Activated naive CD8-positive, alpha-beta T cell treated with anti-CD3 and anti-CD28 coated beads, Interleukin-2, amount 10 ng/mL, durations not matched to agents 7 days and 5 days (primary cell): ENCODE measurements at regions not wholly inside any gene's neighbourhood (a gene's known extent, or its start where the extent isn't known, plus 50 kb on each side); places are given as distances from the start of the nearest gene placed in this dataset.

ENCODE experiments used
- ATAC-seq: fragments of 150-1000 bp; cut with Tn5 transposase; one replicate; pipeline ENCODE4 v1.10.0; 2021; ENCODE audit warnings: low read depth, moderate library complexity
- POLR2A ChIA-PET: fragments of 350-600 bp; sonication (Branson Sonifier 250); formaldehyde crosslinking; loops from one replicate; lab custom pipeline; 2021; ENCODE audit warnings: antibody characterized with exemption; lab: Charles Lee
- DNase-seq: peaks from one replicate; pipeline ENCODE4 v3.0.0; 2021
- H3K27ac Mint-ChIP-seq: one replicate; pipeline ENCODE4 v1.8.0; 2022; ENCODE audit warnings: mild to moderate bottlenecking, mixed read lengths
- H3K27me3 Mint-ChIP-seq: one replicate; pipeline ENCODE4 v1.8.0; 2022; ENCODE audit warnings: mild to moderate bottlenecking, moderate library complexity, mixed read lengths
- H3K36me3 Mint-ChIP-seq: one replicate; pipeline ENCODE4 v1.8.0; 2021; ENCODE audit warnings: mild to moderate bottlenecking, mixed read lengths
- H3K4me1 Mint-ChIP-seq: one replicate; pipeline ENCODE4 v1.8.0; 2021; ENCODE audit warnings: mixed read lengths
- H3K4me3 Mint-ChIP-seq: one replicate; pipeline ENCODE4 v1.8.0; 2022; ENCODE audit warnings: mild to moderate bottlenecking, moderate library complexity, mixed read lengths
- H3K9me3 Mint-ChIP-seq: one replicate; pipeline ENCODE4 v1.8.0; 2021; ENCODE audit warnings: mixed read lengths

DNA sequence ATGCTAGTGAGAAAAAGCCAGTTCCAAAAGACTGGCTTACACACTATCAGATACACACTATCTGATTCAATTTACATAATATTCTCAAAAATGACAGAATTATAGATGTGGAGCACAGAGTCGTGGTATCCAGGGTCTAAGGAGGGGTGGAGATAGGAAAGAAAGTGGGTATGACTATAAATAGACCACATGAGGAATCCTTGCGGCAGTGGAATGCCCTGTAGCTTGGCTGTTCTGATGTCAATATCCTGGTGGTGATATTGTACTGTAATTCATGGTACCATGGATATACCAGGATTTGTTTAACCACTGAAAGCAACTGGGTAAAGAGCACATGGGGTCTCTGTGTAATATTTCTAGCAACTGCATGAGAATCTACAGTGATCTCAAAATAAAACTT is 67.7 kb upstream of the TMEM72 start:
- ATAC-seq = no peak
- Mint-ChIP-seq H3K27ac (no peak overlapping the region), H3K27me3 (peaks cover 11% of the 10 kb centered on the region), H3K9me3 (no peaks in the 10 kb centered on the region), H3K4me3 (no peak overlapping the region), H3K4me1 (no peaks in the 10 kb centered on the region), H3K36me3 (no peaks in the 10 kb centered on the region)
- DNase-seq = no peak
- POLR2A ChIA-PET = no interaction called here

DNA sequence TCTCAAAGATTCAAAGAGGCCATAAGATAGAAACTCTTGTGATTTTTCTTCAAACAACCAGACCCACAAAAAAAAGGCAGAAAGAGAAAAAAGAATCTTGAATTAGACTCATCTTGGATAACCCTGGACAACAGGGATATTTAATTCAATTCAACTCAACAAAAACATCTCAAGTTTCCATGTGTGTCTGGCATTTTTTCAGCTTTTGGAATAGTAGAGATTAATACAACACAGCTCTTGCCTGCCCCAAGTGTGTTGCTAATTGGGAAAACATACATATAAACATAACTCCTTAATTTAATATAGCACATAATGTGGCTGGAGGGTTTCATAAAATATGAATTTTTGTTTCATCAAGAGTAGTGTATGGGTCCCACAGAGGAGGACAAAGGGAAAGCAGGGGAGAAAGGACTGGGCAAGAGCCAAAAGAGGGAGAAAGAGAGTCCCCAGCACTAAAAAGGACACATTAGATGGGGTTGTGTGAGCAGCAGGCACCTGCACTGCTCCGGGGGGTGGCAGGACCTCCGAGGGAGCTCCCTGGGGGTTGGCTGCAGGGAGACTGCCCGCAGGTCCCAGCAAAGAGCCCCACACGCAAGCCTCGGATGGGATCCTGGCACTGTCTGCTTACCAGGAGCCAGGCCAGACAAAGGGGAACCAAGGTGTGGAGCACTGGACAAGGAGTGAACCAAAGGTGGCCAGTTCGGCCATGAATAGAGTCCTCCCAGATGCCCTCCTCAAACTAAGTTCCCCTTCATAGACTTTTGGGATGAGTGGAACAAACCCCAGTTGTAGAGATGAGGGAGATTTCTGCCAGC is 65.6 kb upstream of the TMEM72 start:
- H3K27ac Mint-ChIP-seq = no peak overlapping the region
- no peak overlapping the region for H3K4me3 Mint-ChIP-seq
- no peaks in the 10 kb centered on the region for H3K9me3 Mint-ChIP-seq
- POLR2A ChIA-PET = no interaction called here
- no peaks in the 10 kb centered on the region for H3K36me3 Mint-ChIP-seq
- H3K27me3 Mint-ChIP-seq = peaks cover 10% of the 10 kb centered on the region
- no peaks in the 10 kb centered on the region for H3K4me1 Mint-ChIP-seq
- ATAC-seq (no peak), DNase-seq (no peak)

DNA sequence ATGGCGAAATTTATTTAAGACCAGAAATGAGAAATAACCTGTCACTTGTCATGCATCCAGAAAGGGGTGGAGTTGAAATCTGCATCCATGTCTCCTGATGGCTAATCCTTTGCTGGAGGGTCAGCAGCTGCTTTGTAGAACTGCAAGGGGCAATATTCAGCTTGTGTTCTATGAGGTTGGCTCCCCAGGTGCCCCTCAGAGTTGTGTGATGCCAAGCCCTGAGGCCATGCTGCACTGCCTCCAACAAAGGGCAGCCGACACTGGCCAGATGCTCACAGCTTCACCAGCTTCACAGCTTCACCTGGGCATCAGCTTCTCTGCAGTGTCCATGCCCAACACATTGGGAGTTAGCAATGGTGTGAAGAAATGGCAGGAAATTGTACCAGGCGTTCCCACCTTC is 64.0 kb upstream of the TMEM72 start:
- peaks cover 3% of the 10 kb centered on the region for H3K27me3 Mint-ChIP-seq
- no peak for DNase-seq
- H3K4me1 Mint-ChIP-seq = no peaks in the 10 kb centered on the region
- no peak overlapping the region for H3K4me3 Mint-ChIP-seq
- no peak for ATAC-seq
- no peaks in the 10 kb centered on the region for H3K9me3 Mint-ChIP-seq
- POLR2A ChIA-PET = no interaction called here
- H3K27ac Mint-ChIP-seq = no peak overlapping the region
- no peaks in the 10 kb centered on the region for H3K36me3 Mint-ChIP-seq

DNA sequence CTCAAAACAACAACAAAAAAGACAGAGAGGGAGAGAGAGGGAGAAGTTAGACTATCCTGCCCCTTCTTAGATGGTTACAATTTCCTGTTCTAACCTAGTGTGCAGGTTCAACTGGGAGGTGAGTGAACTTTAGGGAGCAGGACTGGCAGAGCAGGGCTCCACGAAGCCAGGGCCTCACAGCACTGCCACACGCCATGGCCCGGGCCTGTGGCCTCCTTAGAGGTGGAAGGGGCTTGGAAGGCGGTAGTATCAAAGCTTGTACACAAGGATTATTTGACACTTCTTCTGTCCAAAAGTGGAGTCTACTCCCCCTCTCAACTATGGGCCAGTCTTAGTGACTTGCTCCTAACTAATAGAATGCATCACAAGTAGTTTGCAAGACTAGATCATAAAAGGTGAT is 62.9 kb upstream of the TMEM72 start:
- no peak overlapping the region for H3K4me3 Mint-ChIP-seq
- POLR2A ChIA-PET = no interaction called here
- H3K4me1 Mint-ChIP-seq = no peaks in the 10 kb centered on the region
- H3K27ac Mint-ChIP-seq = no peak overlapping the region
- no peaks in the 10 kb centered on the region for H3K9me3 Mint-ChIP-seq
- no peak for DNase-seq
- no peaks in the 10 kb centered on the region for H3K36me3 Mint-ChIP-seq
- no peak for ATAC-seq
- H3K27me3 Mint-ChIP-seq = no peaks in the 10 kb centered on the region

DNA sequence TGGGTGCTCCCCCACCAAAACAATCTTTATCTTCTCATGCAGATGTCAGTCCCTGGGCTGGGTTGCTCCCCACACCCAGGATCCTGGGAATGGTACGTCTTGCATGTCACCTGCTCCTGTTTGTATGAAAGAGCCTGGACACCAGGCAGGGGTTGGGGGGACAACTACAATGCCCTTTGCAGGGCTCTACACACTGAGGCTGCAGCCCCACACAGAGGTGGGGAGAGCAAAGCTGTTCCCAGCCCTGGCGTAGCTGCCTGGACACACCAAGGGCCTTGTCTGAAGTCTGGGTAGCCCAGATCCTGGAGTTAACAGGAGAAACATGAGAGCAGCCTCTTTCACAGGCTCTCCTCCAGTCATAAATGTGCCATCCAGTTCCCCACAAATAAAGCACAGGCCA is 61.2 kb upstream of the TMEM72 start:
- ATAC-seq (no peak), DNase-seq (no peak)
- Mint-ChIP-seq H3K4me3 (no peak overlapping the region), H3K36me3 (no peaks in the 10 kb centered on the region), H3K27me3 (no peaks in the 10 kb centered on the region), H3K4me1 (no peaks in the 10 kb centered on the region), H3K9me3 (no peaks in the 10 kb centered on the region), H3K27ac (no peak overlapping the region)
- POLR2A ChIA-PET = no interaction called here

DNA sequence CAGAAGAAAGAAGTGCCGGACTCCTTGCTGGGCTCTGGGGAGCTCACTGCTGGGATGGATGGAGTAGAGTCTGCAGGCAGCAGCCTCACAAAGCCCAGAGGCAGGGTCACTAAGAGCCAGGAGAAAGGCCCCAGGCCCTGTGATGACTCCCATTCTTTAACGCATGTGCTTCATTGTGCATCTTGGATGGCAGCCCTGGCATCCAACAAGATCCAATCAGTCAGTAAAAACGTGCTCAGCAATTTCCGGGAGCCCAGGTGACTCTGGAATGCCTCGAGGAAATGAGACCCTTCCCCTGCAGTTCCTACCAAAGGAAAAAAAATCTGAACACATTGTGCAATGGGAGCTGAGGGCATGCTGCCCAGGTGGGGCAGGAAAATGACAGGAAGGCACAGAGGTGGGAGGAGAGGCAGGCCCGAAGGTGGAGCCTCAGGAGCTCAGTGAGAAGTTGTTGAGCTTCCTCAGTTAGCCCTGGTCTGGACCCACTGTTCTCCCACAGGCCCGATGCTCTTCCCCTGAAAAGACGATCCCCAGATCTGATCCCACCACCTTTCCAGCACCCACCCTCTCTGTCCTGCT is 60.7 kb upstream of the TMEM72 start:
- no peak for DNase-seq
- no peaks in the 10 kb centered on the region for H3K4me1 Mint-ChIP-seq
- H3K4me3 Mint-ChIP-seq = no peak overlapping the region
- no peaks in the 10 kb centered on the region for H3K27me3 Mint-ChIP-seq
- no peaks in the 10 kb centered on the region for H3K36me3 Mint-ChIP-seq
- H3K9me3 Mint-ChIP-seq = no peaks in the 10 kb centered on the region
- ATAC-seq = no peak
- POLR2A ChIA-PET = no interaction called here
- no peak overlapping the region for H3K27ac Mint-ChIP-seq

DNA sequence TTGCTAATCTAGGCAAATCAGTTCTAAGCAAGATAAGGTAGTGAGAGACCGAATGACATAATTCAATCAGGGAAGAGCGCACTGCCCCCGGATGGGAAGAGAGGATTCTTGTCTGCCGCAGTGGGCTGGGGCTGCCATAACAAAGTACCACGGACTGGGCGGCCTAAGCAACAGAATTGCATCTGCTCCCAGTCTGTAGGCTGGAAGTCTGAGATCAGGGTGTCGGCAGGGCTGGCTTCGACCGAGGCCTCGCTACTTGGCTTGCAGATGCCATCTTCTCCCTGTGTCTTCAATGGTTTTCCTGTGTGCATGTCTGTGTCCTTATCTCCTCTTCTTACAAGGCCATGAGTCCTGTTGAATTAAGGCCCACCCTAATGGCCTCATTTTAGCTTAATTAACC is 59.7 kb upstream of the TMEM72 start:
- Mint-ChIP-seq H3K4me1 (no peaks in the 10 kb centered on the region), H3K4me3 (no peak overlapping the region), H3K9me3 (no peaks in the 10 kb centered on the region), H3K27me3 (no peaks in the 10 kb centered on the region), H3K36me3 (no peaks in the 10 kb centered on the region), H3K27ac (no peak overlapping the region)
- POLR2A ChIA-PET = no interaction called here
- DNase-seq (no peak), ATAC-seq (no peak)

DNA sequence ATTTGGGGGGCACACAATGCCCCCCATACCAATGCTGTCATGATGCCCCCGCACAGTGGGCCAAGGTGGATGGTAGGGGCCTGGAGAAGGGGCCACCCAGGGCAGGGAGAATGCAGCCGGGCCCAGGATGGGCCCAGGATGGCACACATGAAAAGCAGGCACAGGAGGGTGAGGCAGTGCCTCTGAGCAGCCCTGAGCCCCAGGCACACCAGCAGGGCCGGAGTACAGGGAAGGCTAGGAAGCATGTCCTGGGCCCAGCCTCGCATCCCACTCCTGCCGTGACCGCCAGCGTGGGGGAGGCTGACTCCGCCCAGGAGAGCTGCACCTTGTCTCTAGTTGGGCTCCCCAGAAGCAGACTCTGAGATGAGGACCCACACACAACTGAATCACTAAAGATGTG is 59.3 kb upstream of the TMEM72 start:
- no peak overlapping the region for H3K4me3 Mint-ChIP-seq
- no peaks in the 10 kb centered on the region for H3K27me3 Mint-ChIP-seq
- POLR2A ChIA-PET = no interaction called here
- H3K36me3 Mint-ChIP-seq = no peaks in the 10 kb centered on the region
- no peak for ATAC-seq
- H3K9me3 Mint-ChIP-seq = no peaks in the 10 kb centered on the region
- DNase-seq = no peak
- H3K4me1 Mint-ChIP-seq = no peaks in the 10 kb centered on the region
- no peak overlapping the region for H3K27ac Mint-ChIP-seq

DNA sequence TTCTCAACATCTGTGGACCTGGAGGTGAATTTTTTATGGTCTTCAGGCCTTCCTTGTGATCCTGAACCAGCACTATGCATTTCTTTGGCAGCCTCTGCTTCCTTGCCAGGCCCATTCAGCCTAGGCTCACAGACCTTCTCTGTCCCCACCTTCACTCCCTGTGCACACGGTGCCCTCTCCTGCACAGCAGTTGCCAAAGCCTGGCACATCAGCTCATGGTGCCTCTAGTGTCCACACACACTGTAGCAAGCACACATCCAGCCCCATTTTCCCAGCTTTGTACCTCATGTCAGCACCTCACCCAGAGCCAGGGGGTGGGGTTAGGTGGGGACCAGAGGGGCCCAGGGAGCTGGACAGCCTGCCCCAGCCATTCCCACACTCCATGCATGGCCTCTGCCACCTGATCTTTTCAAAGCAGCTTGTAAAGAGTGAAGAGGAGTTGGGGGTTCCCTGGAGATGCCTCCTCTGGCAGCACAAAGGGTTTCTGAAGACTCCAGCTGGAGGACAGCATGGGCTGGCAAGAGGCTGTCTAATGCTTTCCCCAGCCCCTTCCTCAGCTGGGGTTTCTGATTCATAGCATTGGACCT is 57.9 kb upstream of the TMEM72 start:
- H3K27me3 Mint-ChIP-seq = no peaks in the 10 kb centered on the region
- POLR2A ChIA-PET = no interaction called here
- DNase-seq (no peak), ATAC-seq (no peak)
- no peak overlapping the region for H3K27ac Mint-ChIP-seq
- H3K4me1 Mint-ChIP-seq = no peaks in the 10 kb centered on the region
- H3K36me3 Mint-ChIP-seq = no peaks in the 10 kb centered on the region
- H3K4me3 Mint-ChIP-seq = no peak overlapping the region
- no peaks in the 10 kb centered on the region for H3K9me3 Mint-ChIP-seq

DNA sequence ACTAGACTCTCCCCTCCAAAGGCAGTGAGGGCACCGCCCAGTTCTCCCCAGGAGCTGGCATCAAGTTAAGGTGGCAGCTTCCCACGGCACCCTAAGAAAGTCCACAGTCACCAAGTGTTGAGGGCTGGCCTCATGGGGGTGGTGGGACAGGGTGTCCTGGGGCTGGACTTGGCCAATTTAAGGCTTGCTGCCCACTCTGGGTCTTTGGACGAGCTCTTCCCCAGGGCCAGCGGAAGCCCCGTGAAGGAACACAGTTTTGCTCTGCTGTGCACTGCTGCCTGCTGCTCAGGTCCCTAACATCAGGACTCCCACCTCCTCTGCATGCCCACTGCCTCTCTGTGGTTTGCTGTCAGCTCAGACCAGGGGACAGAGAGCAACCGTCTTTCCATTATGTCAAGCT is 57.3 kb upstream of the TMEM72 start:
- Mint-ChIP-seq H3K36me3 (no peaks in the 10 kb centered on the region), H3K27me3 (no peaks in the 10 kb centered on the region), H3K4me1 (no peaks in the 10 kb centered on the region), H3K4me3 (no peak overlapping the region), H3K9me3 (no peaks in the 10 kb centered on the region), H3K27ac (no peak overlapping the region)
- POLR2A ChIA-PET = no interaction called here
- DNase-seq (no peak), ATAC-seq (no peak)

DNA sequence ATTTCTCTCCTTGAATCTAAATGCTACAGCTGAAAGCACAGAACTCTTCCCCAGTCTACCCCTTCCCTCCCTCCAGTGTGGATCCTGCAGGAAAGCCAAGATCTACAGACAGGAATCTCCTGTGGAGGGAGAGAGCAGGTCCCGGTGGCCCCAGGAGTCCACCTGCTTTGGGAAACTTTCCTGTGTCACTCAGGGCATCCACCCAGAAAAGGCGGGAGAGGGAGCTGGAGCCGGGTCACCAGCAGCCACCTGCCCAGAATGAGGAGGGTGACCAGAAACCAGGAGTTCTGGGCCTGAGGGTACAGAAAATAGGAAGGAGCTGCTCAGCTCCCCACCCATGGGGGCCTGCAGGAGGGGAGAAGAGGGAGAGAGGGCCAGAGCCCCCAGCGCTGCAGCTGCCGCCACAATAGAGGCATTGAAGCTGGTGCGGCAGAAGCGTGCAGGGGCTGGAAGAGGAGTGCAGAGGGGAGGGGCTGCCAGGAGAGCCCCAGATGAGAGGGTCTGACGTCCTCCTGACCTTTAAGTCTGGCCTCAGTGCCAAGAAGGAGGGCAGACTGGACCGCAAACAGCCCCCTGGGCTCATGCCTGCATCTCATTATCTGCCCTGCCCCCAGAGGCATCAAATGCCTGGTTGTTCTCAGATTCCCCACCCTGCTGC is 56.3 kb upstream of the TMEM72 start:
- H3K4me3 Mint-ChIP-seq = no peak overlapping the region
- ATAC-seq (no peak), DNase-seq (no peak)
- no peaks in the 10 kb centered on the region for H3K27me3 Mint-ChIP-seq
- no peaks in the 10 kb centered on the region for H3K36me3 Mint-ChIP-seq
- POLR2A ChIA-PET = no interaction called here
- H3K27ac Mint-ChIP-seq = no peak overlapping the region
- H3K4me1 Mint-ChIP-seq = no peaks in the 10 kb centered on the region
- H3K9me3 Mint-ChIP-seq = no peaks in the 10 kb centered on the region

DNA sequence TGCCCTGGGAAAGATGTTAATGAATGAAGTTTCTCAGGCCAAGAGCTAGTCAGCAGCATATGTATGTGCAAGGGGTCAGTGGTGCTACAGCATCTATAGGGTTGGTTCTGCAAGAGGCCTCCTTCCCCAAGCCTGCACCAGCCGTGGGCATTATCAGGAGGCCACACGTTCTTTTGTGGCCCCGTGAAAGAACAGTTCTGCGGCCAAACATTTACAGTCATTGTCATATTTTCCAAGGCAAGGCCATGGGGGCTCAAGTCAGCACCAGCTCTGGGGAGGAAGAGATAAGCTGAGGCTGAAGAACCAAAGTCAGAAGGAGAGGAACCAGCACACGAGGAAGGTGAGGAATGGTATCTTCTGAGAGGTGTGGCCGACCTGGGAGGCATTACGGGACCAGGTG is 54.4 kb upstream of the TMEM72 start:
- Mint-ChIP-seq H3K4me3 (no peak overlapping the region), H3K27me3 (no peaks in the 10 kb centered on the region), H3K27ac (no peak overlapping the region), H3K36me3 (no peaks in the 10 kb centered on the region), H3K9me3 (no peaks in the 10 kb centered on the region), H3K4me1 (no peaks in the 10 kb centered on the region)
- DNase-seq (no peak), ATAC-seq (no peak)
- POLR2A ChIA-PET = no interaction called here

DNA sequence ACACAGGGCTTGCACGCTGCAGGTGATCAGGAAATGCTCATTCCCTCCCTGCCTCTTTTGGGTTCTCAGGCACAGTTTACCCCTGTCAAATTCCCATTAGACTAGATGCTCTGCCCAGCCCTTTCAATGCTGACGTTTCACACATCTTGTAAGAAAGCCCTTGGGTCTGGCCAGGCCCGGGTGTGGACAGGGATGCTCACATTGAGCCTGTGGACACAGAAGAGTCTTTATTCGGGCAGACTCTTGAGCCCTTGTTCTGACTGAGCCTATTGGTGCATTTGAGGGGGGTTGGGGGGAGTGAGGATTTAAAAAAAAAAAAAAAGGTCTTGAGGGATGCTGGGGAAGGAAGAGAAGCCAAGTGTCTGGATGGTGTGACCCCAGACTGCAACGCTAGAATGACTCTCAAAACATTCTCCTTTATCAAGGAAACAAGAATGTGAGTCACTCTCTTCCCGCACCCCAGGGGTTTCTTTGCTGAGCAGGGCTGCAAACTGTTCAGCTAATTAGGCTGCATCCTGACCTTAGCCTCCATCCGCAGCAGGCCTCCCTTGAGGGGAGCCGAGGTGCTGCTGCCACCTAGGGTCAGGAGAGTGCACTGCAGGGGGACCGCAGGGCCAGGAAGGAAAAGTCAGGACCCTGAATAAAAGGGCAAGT is 53.6 kb upstream of the TMEM72 start:
- DNase-seq (peak; percentile 68), ATAC-seq (peak; percentile 77)
- POLR2A ChIA-PET = no interaction called here
- H3K4me1 Mint-ChIP-seq = peaks cover 2% of the 10 kb centered on the region
- H3K9me3 Mint-ChIP-seq = no peaks in the 10 kb centered on the region
- H3K36me3 Mint-ChIP-seq = no peaks in the 10 kb centered on the region
- peaks cover 4% of the 10 kb centered on the region for H3K27me3 Mint-ChIP-seq
- H3K27ac Mint-ChIP-seq = no peak overlapping the region
- H3K4me3 Mint-ChIP-seq = no peak overlapping the region
